ENCODE measurements at regions not wholly inside any gene's neighbourhood (a gene's known extent, or its start where the extent isn't known, plus 50 kb on each side); places are given as distances from the start of the nearest gene placed in this dataset.

GRCh38 chr11:116388146-116388545 lies 384.6 kb downstream of the BUD13 start:
- no peaks in the 10 kb centered on the region for H3K36me3 Mint-ChIP-seq (ENCODE audit: insufficient read depth, unreplicated experiment)
- H3K27ac Mint-ChIP-seq (ENCODE audit: unreplicated experiment): no peak overlapping the region
- peaks cover 3% of the 10 kb centered on the region; the same call in 1 of the 2 replicates for H3K9me3 ChIP-seq
- no peaks in the 10 kb centered on the region for H3K4me1 ChIP-seq
- H3K4me3 Mint-ChIP-seq (ENCODE audit: unreplicated experiment): no peak overlapping the region
- H3K4me1 Mint-ChIP-seq (ENCODE audit: low read depth, unreplicated experiment): no peaks in the 10 kb centered on the region
- no peaks in the 10 kb centered on the region for H3K27me3 ChIP-seq (replicated peaks; ENCODE audit: control insufficient read depth, insufficient read depth, low read length)
- no peak for DNase-seq
- no peak for TF ChIP-seq CTCF (IDR thresholded peaks at IDR 0.05; ENCODE audit: insufficient read depth in 1 of 2, low read depth in 1 of 2, low read length in 1 of 2, severe bottlenecking in 1 of 2, unreplicated experiment in 1 of 2)
- intact Hi-C loops (cut with micrococcal nuclease; ENCODE audit: unreplicated experiment): no loop called here
- H3K9me3 Mint-ChIP-seq (ENCODE audit: unreplicated experiment): no peaks in the 10 kb centered on the region
- H3K36me3 ChIP-seq (ENCODE audit: control insufficient read depth, insufficient read depth, low read length): no peaks in the 10 kb centered on the region
- peaks cover 3% of the 10 kb centered on the region for H3K27me3 Mint-ChIP-seq (ENCODE audit: insufficient read depth, unreplicated experiment)
- ChIA-PET CTCF (no interaction called here), POLR2A (no interaction called here)
- no TSS peak for BruUV-seq (replicated peaks)
- no peak overlapping the region for H3K4me3 ChIP-seq (ENCODE audit: low read depth, low read length)

- no peaks in the 10 kb centered on the region for H3K4me1 ChIP-seq
- CTCF ChIA-PET: no interaction called here
- no peak overlapping the region for H3K4me3 Mint-ChIP-seq (ENCODE audit: unreplicated experiment)
- POLR2A ChIA-PET: no interaction called here
- peaks cover 3% of the 10 kb centered on the region for H3K27me3 Mint-ChIP-seq (ENCODE audit: insufficient read depth, unreplicated experiment)
- no peaks in the 10 kb centered on the region for H3K36me3 Mint-ChIP-seq (ENCODE audit: insufficient read depth, unreplicated experiment)
- no peaks in the 10 kb centered on the region for H3K4me1 Mint-ChIP-seq (ENCODE audit: low read depth, unreplicated experiment)
- no peak for DNase-seq
- H3K27me3 ChIP-seq (replicated peaks; ENCODE audit: control insufficient read depth, insufficient read depth, low read length): no peaks in the 10 kb centered on the region
- no peaks in the 10 kb centered on the region for H3K36me3 ChIP-seq (ENCODE audit: control insufficient read depth, insufficient read depth, low read length)
- no peak overlapping the region for H3K27ac Mint-ChIP-seq (ENCODE audit: unreplicated experiment)
- H3K9me3 ChIP-seq: no peaks in the 10 kb centered on the region
- BruUV-seq (replicated peaks): no TSS peak
- TF ChIP-seq CTCF (IDR thresholded peaks at IDR 0.05; ENCODE audit: insufficient read depth in 1 of 2, low read depth in 1 of 2, low read length in 1 of 2, severe bottlenecking in 1 of 2, unreplicated experiment in 1 of 2): no peak
- intact Hi-C loops (cut with micrococcal nuclease; ENCODE audit: unreplicated experiment): no loop called here
- H3K4me3 ChIP-seq (ENCODE audit: low read depth, low read length): no peak overlapping the region
- H3K9me3 Mint-ChIP-seq (ENCODE audit: unreplicated experiment): no peaks in the 10 kb centered on the region
These were observed 385.1 kb downstream of the BUD13 start for GRCh38 chr11:116387641-116388040.

GRCh38 chr11:116386118-116386699 lies 386.6 kb downstream of the BUD13 start:
- ChIA-PET CTCF (no interaction called here), POLR2A (no interaction called here)
- Mint-ChIP-seq H3K36me3 (ENCODE audit: insufficient read depth, unreplicated experiment) (no peaks in the 10 kb centered on the region), H3K9me3 (ENCODE audit: unreplicated experiment) (no peaks in the 10 kb centered on the region), H3K27ac (ENCODE audit: unreplicated experiment) (no peak overlapping the region), H3K27me3 (ENCODE audit: insufficient read depth, unreplicated experiment) (peaks cover 14% of the 10 kb centered on the region), H3K4me1 (ENCODE audit: low read depth, unreplicated experiment) (no peaks in the 10 kb centered on the region), H3K4me3 (ENCODE audit: unreplicated experiment) (no peak overlapping the region)
- H3K27me3 ChIP-seq (replicated peaks; ENCODE audit: control insufficient read depth, insufficient read depth, low read length): no peaks in the 10 kb centered on the region
- no peaks in the 10 kb centered on the region for H3K4me1 ChIP-seq
- H3K36me3 ChIP-seq (ENCODE audit: control insufficient read depth, insufficient read depth, low read length): no peaks in the 10 kb centered on the region
- intact Hi-C loops (cut with micrococcal nuclease; ENCODE audit: unreplicated experiment): no loop called here
- H3K4me3 ChIP-seq (ENCODE audit: low read depth, low read length): no peak overlapping the region
- DNase-seq: no peak
- no peaks in the 10 kb centered on the region for H3K9me3 ChIP-seq
- no peak for TF ChIP-seq CTCF (IDR thresholded peaks at IDR 0.05; ENCODE audit: insufficient read depth in 1 of 2, low read depth in 1 of 2, low read length in 1 of 2, severe bottlenecking in 1 of 2, unreplicated experiment in 1 of 2)
- BruUV-seq (replicated peaks): no TSS peak

Measured in Caco-2 (cell line).